Bronchial epithelial cell (primary cell): ENCODE measurements at regions not wholly inside any gene's neighbourhood (a gene's known extent, or its start where the extent isn't known, plus 50 kb on each side); places are given as distances from the start of the nearest gene placed in this dataset.
"Not testable (repeated sequence)": the region's sequence is repeated elsewhere in the genome, so short reads cannot be mapped to it uniquely, and the experiment has no call there.

Experiments used
- DNase-seq: peaks from one replicate; pipeline ENCODE4 v3.0.0-alpha.2; 2010; ENCODE audit warnings: low read depth
- FAIRE-seq: peaks from 2 replicates; lab custom pipeline; 2011; peaks lifted over from hg19 to GRCh38; lab: Jason Lieb, UNC
- H3K27me3 ChIP-seq: 2 replicates; pipeline ENCODE4 v1.5.1; 2011; ENCODE audit warnings: low read length; ENCODE audit not compliant: control insufficient read depth, insufficient read depth
- H3K36me3 ChIP-seq: 2 replicates; pipeline ENCODE4 v1.5.1; 2011; ENCODE audit warnings: low read length; ENCODE audit not compliant: control insufficient read depth, insufficient read depth
- H3K4me3 ChIP-seq: 2 replicates; pipeline ENCODE4 v1.5.1; 2011; ENCODE audit warnings: mild to moderate bottlenecking, low read depth, low read length, control low read depth
- CTCF ChIP-seq: IDR thresholded peaks from 2 replicates; pipeline ENCODE4 v1.5.1; 2011; ENCODE audit warnings: mild to moderate bottlenecking, moderate library complexity, low read length, control low read depth, inconsistent platforms; ENCODE audit not compliant: insufficient read depth, severe bottlenecking

- Histone ChIP-seq H3K27me3 (no peaks in the 10 kb centered on the region), H3K36me3 (no peaks in the 10 kb centered on the region), H3K4me3 (no peak overlapping the region)
- no peak for TF ChIP-seq CTCF
- FAIRE-seq, result no peak
- no peak for DNase-seq
Measured at GRCh38 chr18:14997357-14997756, 249.4 kb downstream of the ANKRD30B start.

- not testable (repeated sequence) for H3K4me3 ChIP-seq, DNase-seq, H3K27me3 ChIP-seq, FAIRE-seq, H3K36me3 ChIP-seq
Measured at GRCh38 chr18:14997899-14998298, 249.9 kb downstream of the ANKRD30B start.

DNA sequence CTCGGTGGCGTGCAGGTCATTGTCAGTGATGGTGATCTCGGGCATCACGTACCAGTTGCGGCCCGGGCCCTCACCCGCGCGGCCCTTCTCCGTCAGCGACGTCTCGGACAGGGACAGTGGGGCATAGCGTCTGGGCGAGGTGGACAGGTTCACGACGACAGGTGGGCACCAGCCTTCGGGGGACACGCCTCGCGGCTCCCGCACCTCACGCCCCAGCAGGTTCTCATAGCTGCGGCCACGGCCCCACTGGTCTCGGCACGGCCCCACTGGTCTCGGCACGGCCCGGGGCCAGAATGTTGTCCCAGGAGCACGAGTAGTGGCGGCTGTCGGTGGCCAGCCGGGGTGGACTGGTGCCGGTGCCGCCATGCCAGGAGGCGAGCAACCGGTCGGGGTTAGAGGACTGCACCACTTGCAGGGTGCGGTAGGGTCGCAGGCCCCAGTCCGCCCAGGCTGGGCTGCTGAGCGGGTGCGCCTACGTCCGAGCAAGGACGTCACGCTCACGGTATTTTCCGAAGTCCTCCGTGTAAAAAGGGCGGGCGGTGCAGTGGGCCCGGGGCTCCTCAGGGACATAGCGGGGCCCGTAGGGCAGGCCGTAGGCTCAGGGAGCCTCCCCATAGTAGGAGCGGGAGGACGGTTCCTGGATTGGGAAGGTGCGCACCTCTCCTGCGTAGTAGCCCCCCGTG is 250.5 kb downstream of the ANKRD30B start:
- not testable (repeated sequence) for DNase-seq, H3K27me3 ChIP-seq, H3K36me3 ChIP-seq, FAIRE-seq, H3K4me3 ChIP-seq

- DNase-seq (no peak), FAIRE-seq (no peak)
- H3K4me3 ChIP-seq, result no peak overlapping the region
- TF ChIP-seq CTCF, result no peak
- no peaks in the 10 kb centered on the region for H3K36me3 ChIP-seq
- no peaks in the 10 kb centered on the region for H3K27me3 ChIP-seq
Measured at GRCh38 chr18:14999085-14999975, 251.4 kb downstream of the ANKRD30B start.

GRCh38 chr18:15000119-15001037 is 252.4 kb downstream of the ANKRD30B start:
- not testable (repeated sequence) for DNase-seq, FAIRE-seq, H3K36me3 ChIP-seq, H3K4me3 ChIP-seq, H3K27me3 ChIP-seq

GRCh38 chr18:15001038-15001794 is 253.2 kb downstream of the ANKRD30B start:
- not testable (repeated sequence) for H3K4me3 ChIP-seq

GRCh38 chr18:15001795-15002107 is 253.8 kb downstream of the ANKRD30B start:
- H3K36me3 ChIP-seq, H3K27me3 ChIP-seq, H3K4me3 ChIP-seq, FAIRE-seq, DNase-seq: not testable (repeated sequence)

More at GRCh38 chr18:15001038-15001794, 253.2 kb downstream of the ANKRD30B start:
- not testable (repeated sequence) for H3K27me3 ChIP-seq, DNase-seq, H3K36me3 ChIP-seq, FAIRE-seq

DNA sequence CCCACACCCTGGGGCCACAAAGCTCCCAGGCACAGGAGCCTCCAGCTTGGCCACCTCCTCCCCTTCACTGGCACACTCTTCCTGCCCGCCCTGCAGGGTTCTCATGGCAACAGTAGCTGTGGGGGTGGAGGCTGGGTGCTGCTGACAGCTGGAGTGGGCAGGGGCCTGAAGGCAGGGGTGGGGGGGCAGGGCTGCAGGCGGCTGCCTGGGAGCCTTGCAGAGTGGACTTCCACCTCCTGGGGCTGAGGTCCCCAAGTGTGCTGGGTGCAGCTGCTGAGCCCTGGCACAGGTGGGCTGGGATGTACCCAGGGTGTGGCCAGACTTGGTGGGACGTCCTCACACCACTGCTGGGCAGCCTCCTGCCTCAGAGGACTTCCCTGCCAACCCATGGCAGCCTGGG is 254.8 kb downstream of the ANKRD30B start:
- not testable (repeated sequence) for DNase-seq, FAIRE-seq, H3K4me3 ChIP-seq, H3K36me3 ChIP-seq, H3K27me3 ChIP-seq

- not testable (repeated sequence) for DNase-seq, H3K27me3 ChIP-seq, H3K4me3 ChIP-seq, FAIRE-seq, H3K36me3 ChIP-seq
Measured at GRCh38 chr18:15003231-15003630, 255.3 kb downstream of the ANKRD30B start.

GRCh38 chr18:15003636-15004269 is 255.8 kb downstream of the ANKRD30B start:
- not testable (repeated sequence) for H3K4me3 ChIP-seq, H3K36me3 ChIP-seq, H3K27me3 ChIP-seq, DNase-seq
- peak; percentile 82 for FAIRE-seq
